H1 (cell line): ENCODE measurements at regions not wholly inside any gene's neighbourhood (a gene's known extent, or its start where the extent isn't known, plus 50 kb on each side); places are given as distances from the start of the nearest gene placed in this dataset.

Experiments
- CTCF ChIP-seq, 3 experiments: IDR thresholded peaks; 1 replicate in 2 of 3; 2 replicates in 1 of 3; pipeline versions ENCODE4 v1.5.1 to v1.6.1; 2011; ENCODE audit warnings: low read length in 3 of 3, mild to moderate bottlenecking in 3 of 3, inconsistent platforms in 2 of 3, low read depth in 1 of 3, moderate library complexity in 1 of 3; ENCODE audit not compliant: insufficient read depth in 1 of 3; ENCODE audit errors: control extremely low read depth in 1 of 3
- PHF8 ChIP-seq: fragments of 200-600 bp; sonication (generic); conservative IDR thresholded peaks from 2 replicates; pipeline ENCODE4 v1.7.1; 2012; ENCODE audit warnings: low read depth, mild to moderate bottlenecking, inconsistent platforms, low read length, moderate library complexity
- POLR2A ChIP-seq, 2 experiments: IDR thresholded peaks; 1 replicate in 1 of 2; 2 replicates in 1 of 2; pipeline ENCODE4 v1.6.1; 2011; ENCODE audit warnings: low read depth in 2 of 2, low read length in 2 of 2, mild to moderate bottlenecking in 2 of 2; ENCODE audit errors: control extremely low read depth in 1 of 2
- POLR2AphosphoS5 ChIP-seq: IDR thresholded peaks from 2 replicates; pipeline ENCODE4 v1.6.1; 2011; ENCODE audit warnings: low read depth, low read length
- RAD21 ChIP-seq, 2 experiments: IDR thresholded peaks in 1 of 2; conservative IDR thresholded peaks in 1 of 2; 2 replicates each; pipeline ENCODE4 v1.6.1; 2011; ENCODE audit warnings: low read depth in 2 of 2, low read length in 2 of 2, improper control_type of control experiment in 1 of 2, inconsistent platforms in 1 of 2, mild to moderate bottlenecking in 1 of 2, moderate library complexity in 1 of 2
- SUZ12 ChIP-seq: fragments of 200-600 bp; sonication (generic); IDR thresholded peaks from 2 replicates; pipeline ENCODE4 v1.6.1; 2012; ENCODE audit warnings: mild to moderate bottlenecking, inconsistent platforms, low read length, moderate library complexity, mixed read lengths
- TCF12 ChIP-seq: IDR thresholded peaks from 2 replicates; pipeline ENCODE4 v1.6.1; 2011; ENCODE audit warnings: low read depth, mild to moderate bottlenecking, low read length
- YY1 ChIP-seq: IDR thresholded peaks from 2 replicates; pipeline ENCODE4 v1.6.1; 2011; ENCODE audit warnings: low read depth, mild to moderate bottlenecking, low read length

GRCh38 chr4:137226221-137226620 lies 306.1 kb downstream of the PCDH18 start:
- TF ChIP-seq POLR2AphosphoS5 (no peak), CTCF (IDR thresholded peaks at IDR 0.05; ENCODE audit: control extremely low read depth in 1 of 3, insufficient read depth in 1 of 3, low read depth in 1 of 3, low read length in 3 of 3) (no peak), PHF8 (no peak), RAD21 (IDR thresholded peaks at IDR 0.05 in 1 of 2, conservative IDR thresholded peaks at IDR 0.05 in 1 of 2; ENCODE audit: low read depth in 2 of 2, low read length in 2 of 2) (no peak), TCF12 (no peak), YY1 (no peak), SUZ12 (no peak), POLR2A (IDR thresholded peaks at IDR 0.05; ENCODE audit: control extremely low read depth in 1 of 2, low read depth in 2 of 2, low read length in 2 of 2) (no peak)
